ENCODE measurements at regions not wholly inside any gene's neighbourhood (a gene's known extent, or its start where the extent isn't known, plus 50 kb on each side); places are given as distances from the start of the nearest gene placed in this dataset.

DNA sequence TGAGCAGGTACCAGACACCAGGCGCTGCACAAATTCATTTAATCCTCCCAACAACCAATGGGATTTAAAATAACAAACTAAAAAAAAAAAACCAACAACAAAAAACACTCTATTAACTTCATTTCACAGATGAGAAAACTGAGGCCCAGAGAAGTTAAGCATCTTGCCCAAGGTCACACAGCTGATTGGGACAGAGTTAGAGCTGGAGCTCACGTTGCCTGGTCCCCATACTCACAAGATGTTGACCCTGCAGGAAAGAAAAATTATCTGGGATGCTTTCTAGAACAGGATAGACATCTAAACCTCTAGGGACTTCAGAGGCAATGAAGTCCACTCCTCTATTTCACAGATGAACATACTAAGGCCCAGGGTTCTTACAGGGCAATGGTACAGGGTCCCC is 175.3 kb downstream of the PSMG1 start:
- TF ChIP-seq EZH2 (IDR thresholded peaks at IDR 0.05) (no peak), POLR2AphosphoS5 (IDR thresholded peaks at IDR 0.05; ENCODE audit: borderline replicate concordance, low read depth, low read length) (no peak)
